GM19324 (cell line): ENCODE measurements at regions not wholly inside any gene's neighbourhood (a gene's known extent, or its start where the extent isn't known, plus 50 kb on each side); places are given as distances from the start of the nearest gene placed in this dataset.

Experiments used
- ATAC-seq: cut with Tn5 transposase; IDR thresholded peaks from one replicate; pipeline ENCODE4 v1.9.1; 2021; ENCODE audit warnings: mild to moderate bottlenecking, moderate library complexity; ENCODE audit not compliant: unreplicated experiment, low FRiP score

- no peak for ATAC-seq
Measured at GRCh38 chr13:107450931-107451330, 764.4 kb downstream of the LIG4 start.

- ATAC-seq: no peak
Measured at GRCh38 chr13:107450431-107450830, 764.9 kb downstream of the LIG4 start.

GRCh38 chr13:107447591-107447990, 767.7 kb downstream of the LIG4 start:
- ATAC-seq: no peak

GRCh38 chr13:107441279-107441678, 774.1 kb downstream of the LIG4 start:
- no peak for ATAC-seq

- ATAC-seq: no peak
Measured at GRCh38 chr13:107438251-107438650, 777.1 kb downstream of the LIG4 start.

GRCh38 chr13:107434347-107434746, 781.0 kb downstream of the LIG4 start:
- no peak for ATAC-seq

GRCh38 chr13:107427536-107427935, 787.8 kb downstream of the LIG4 start:
- no peak for ATAC-seq

GRCh38 chr13:107422421-107422820, 792.9 kb downstream of the LIG4 start:
- ATAC-seq: no peak

- no peak for ATAC-seq
Measured at GRCh38 chr13:107421951-107422350, 793.4 kb downstream of the LIG4 start.

GRCh38 chr13:107421028-107421427, 794.3 kb downstream of the LIG4 start:
- no peak for ATAC-seq

- ATAC-seq: no peak
Measured at GRCh38 chr13:107413005-107413404, 802.3 kb downstream of the LIG4 start.

GRCh38 chr13:107407074-107407473, 808.3 kb downstream of the LIG4 start:
- ATAC-seq: no peak

- no peak for ATAC-seq
Measured at GRCh38 chr13:107395927-107396662, 819.2 kb downstream of the LIG4 start.

- no peak for ATAC-seq
Measured at GRCh38 chr13:107392205-107392604, 823.1 kb downstream of the LIG4 start.

GRCh38 chr13:107387525-107387924, 819.6 kb upstream of the ARGLU1 start:
- ATAC-seq: no peak

- no peak for ATAC-seq
Measured at GRCh38 chr13:107379407-107380155, 811.6 kb upstream of the ARGLU1 start.

GRCh38 chr13:107376341-107377125, 808.6 kb upstream of the ARGLU1 start:
- ATAC-seq: no peak

GRCh38 chr13:107375701-107376340, 807.9 kb upstream of the ARGLU1 start:
- no peak for ATAC-seq

- no peak for ATAC-seq
Measured at GRCh38 chr13:107374038-107374437, 806.1 kb upstream of the ARGLU1 start.

GRCh38 chr13:107373551-107373950, 805.6 kb upstream of the ARGLU1 start:
- no peak for ATAC-seq
